CD4-positive, alpha-beta memory T cell (primary cell): ENCODE measurements at regions not wholly inside any gene's neighbourhood (a gene's known extent, or its start where the extent isn't known, plus 50 kb on each side); places are given as distances from the start of the nearest gene placed in this dataset.

ENCODE experiments used
- CTCF ChIA-PET: fragments of 350-600 bp; sonication (Branson Sonifier 250); formaldehyde crosslinking; loops from one replicate; lab custom pipeline; 2021; ENCODE audit warnings: inconsistent platforms; ENCODE audit not compliant: partially characterized antibody; lab: Charles Lee
- POLR2A ChIA-PET: fragments of 350-600 bp; sonication (Branson Sonifier 250); formaldehyde crosslinking; loops from one replicate; lab custom pipeline; 2021; ENCODE audit not compliant: partially characterized antibody; lab: Charles Lee
- DNase-seq, 5 donors: peaks; one replicate each; pipeline versions ENCODE4 v3.0.0 to v3.0.0-alpha.2; 2020 to 2022; ENCODE audit warnings: mixed read lengths in 1 of 5
- H3K27ac ChIP-seq: one replicate; pipeline ENCODE4 v1.7.0; 2013; ENCODE audit warnings: low read depth, low read length
- H3K27me3 ChIP-seq: 2 replicates; pipeline ENCODE4 v1.7.0; 2013; ENCODE audit warnings: mild to moderate bottlenecking, low read length, moderate library complexity; ENCODE audit not compliant: insufficient read depth
- H3K36me3 ChIP-seq: 2 replicates; pipeline ENCODE4 v1.7.0; 2013; ENCODE audit warnings: mild to moderate bottlenecking, low read length, moderate library complexity; ENCODE audit not compliant: insufficient read depth
- H3K4me1 ChIP-seq: 2 replicates; pipeline ENCODE4 v1.7.0; 2013; ENCODE audit warnings: mild to moderate bottlenecking, low read length, moderate library complexity; ENCODE audit not compliant: insufficient read depth
- H3K4me3 ChIP-seq, 2 donors: one replicate each; pipeline ENCODE4 v1.7.0; 2013; ENCODE audit warnings: low read length in 2 of 2, mild to moderate bottlenecking in 1 of 2
- H3K9me3 ChIP-seq, 2 donors: one replicate each; pipeline ENCODE4 v1.7.0; 2013; ENCODE audit warnings: low read length in 2 of 2, control low read depth in 1 of 2; ENCODE audit not compliant: control insufficient read depth in 1 of 2
- H3K27ac Mint-ChIP-seq, 7 donors: one replicate each; pipeline ENCODE4 v1.8.0; 2020 to 2021; ENCODE audit warnings: mixed read lengths in 7 of 7, mild to moderate bottlenecking in 6 of 7, inconsistent platforms in 3 of 7, moderate library complexity in 3 of 7
- H3K27me3 Mint-ChIP-seq, 2 donors: one replicate each; pipeline ENCODE4 v1.8.0; 2020 to 2021; ENCODE audit warnings: mixed read lengths in 2 of 2
- H3K36me3 Mint-ChIP-seq, 2 donors: one replicate each; pipeline ENCODE4 v1.8.0; 2020 to 2021; ENCODE audit warnings: mixed read lengths in 2 of 2, inconsistent platforms in 1 of 2, mild to moderate bottlenecking in 1 of 2
- H3K4me1 Mint-ChIP-seq, 4 donors: one replicate each; pipeline ENCODE4 v1.8.0; 2020 to 2021; ENCODE audit warnings: mixed read lengths in 4 of 4, mild to moderate bottlenecking in 1 of 4
- H3K4me3 Mint-ChIP-seq, 8 donors: one replicate each; pipeline ENCODE4 v1.8.0; 2020 to 2021; ENCODE audit warnings: mixed read lengths in 8 of 8, mild to moderate bottlenecking in 7 of 8, moderate library complexity in 6 of 8, inconsistent platforms in 3 of 8
- H3K9me3 Mint-ChIP-seq, 8 donors: one replicate each; pipeline ENCODE4 v1.8.0; 2020 to 2021; ENCODE audit warnings: mixed read lengths in 8 of 8, mild to moderate bottlenecking in 5 of 8, inconsistent platforms in 3 of 8, moderate library complexity in 1 of 8
- intact Hi-C: fragments of 100-400 bp; cut with micrococcal nuclease; formaldehyde crosslinking; loops from one replicate; pipeline ENCODE4 v1.15.1; 2023

DNA sequence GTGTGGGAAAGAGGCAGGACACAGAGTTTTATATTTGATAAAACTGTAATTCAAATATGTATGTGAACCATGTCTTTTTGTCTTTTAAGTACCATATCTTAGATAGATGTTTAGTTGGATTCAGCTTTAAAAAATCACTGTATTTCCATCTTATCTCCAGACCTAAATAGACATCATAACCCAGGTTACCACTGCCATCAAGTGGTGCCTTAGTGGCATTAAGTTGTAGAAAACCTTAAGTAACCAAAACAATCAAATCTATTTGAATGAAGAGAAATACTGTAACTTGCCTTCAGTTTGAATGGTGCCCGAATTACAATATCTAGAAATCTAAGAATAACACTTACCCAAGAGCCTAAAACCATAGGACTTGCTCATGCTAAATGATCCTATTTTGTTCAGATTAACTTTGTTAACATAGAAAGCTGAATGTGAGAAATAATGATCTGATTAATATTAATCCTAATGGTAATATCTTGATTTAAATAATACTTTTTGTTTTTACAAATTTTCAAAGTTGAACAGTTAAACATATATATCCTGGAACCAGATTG, 92.5 kb upstream of the MAP2 start:
- POLR2A ChIA-PET = no interaction called here
- H3K27ac Mint-ChIP-seq = no peak overlapping the region
- no peak overlapping the region for H3K4me3 Mint-ChIP-seq
- H3K36me3 ChIP-seq = no peaks in the 10 kb centered on the region
- no peaks in the 10 kb centered on the region for H3K9me3 Mint-ChIP-seq
- CTCF ChIA-PET = no interaction called here
- no peak overlapping the region for H3K27ac ChIP-seq
- no peaks in the 10 kb centered on the region for H3K4me1 Mint-ChIP-seq
- DNase-seq = no peak
- no peaks in the 10 kb centered on the region for H3K9me3 ChIP-seq
- no peaks in the 10 kb centered on the region for H3K4me1 ChIP-seq
- no peaks in the 10 kb centered on the region for H3K36me3 Mint-ChIP-seq
- H3K27me3 ChIP-seq = no peaks in the 10 kb centered on the region
- intact Hi-C loops = loop anchor here (5.0 to 10.0 kb wide), 2 partner anchors 633 to 871 kb away; no protein-coding TSS in a partner anchor
- no peaks in the 10 kb centered on the region for H3K27me3 Mint-ChIP-seq
- H3K4me3 ChIP-seq = no peak overlapping the region

DNA sequence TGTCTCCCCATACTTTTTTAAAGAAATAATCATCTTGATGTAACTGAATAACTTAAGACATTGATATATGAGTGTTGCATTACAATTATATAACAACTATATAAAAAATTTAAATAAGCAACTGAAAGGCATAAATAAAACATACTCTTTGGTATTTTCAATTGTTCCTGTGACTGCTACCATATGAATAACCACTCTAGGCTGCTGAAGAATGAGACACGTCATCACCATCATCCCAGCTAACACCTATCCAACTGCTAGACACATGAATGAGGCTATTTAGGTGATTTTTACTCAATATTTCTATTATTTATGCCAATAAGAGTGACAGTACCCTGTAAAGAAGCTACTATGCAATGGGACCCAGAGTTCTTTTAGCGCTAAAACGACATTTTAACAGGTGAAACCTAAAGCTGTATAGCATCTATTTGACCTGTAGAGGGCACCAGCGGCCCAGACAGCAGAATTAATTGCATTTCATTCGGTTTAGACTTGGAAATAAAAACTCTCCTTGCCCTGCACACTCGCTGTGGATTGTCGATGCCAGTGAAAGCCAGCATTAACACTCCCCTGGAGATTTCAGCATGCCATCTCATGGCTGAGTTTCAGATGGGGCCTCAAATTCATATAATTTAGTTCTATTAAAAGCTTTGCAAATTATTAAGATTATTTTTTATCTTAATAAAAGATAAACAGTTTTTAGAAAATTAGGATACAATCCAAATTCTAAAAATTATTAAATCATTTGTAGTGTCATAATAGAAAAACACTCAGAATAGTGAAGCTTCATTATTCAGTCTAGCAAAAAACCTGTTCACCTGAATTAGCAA, 89.4 kb upstream of the MAP2 start:
- intact Hi-C loops = loop anchor here (5.0 to 10.0 kb wide), 2 partner anchors 630 to 868 kb away; no protein-coding TSS in a partner anchor
- CTCF ChIA-PET = interaction anchor here (1.2 to 1.8 kb wide), 4 partner anchors 9 to 865 kb away, joined by 3 to 5 read pairs (median 4); no protein-coding TSS in a partner anchor

DNA sequence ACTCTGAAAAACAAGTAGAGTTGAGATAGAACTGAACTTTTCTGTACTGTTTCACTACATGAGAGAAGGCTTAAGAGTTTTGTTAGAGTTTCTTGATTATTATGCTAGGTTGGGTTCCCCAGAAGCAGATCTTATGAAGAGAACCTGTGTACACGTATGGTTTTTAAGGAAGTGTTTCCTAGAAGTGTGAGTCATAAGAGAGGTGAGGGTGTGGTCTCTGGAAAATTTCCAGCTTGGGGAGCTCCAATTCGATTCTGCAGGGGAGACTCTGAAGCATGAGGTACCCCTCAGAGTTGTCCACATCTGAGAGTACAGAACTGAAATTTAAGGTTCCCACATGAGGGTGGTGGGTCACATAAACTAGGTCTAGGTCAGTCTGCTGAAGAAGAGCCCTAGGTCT, 83.3 kb upstream of the MAP2 start:
- Mint-ChIP-seq H3K36me3 (no peaks in the 10 kb centered on the region), H3K4me3 (no peak overlapping the region), H3K27ac (no peak overlapping the region), H3K27me3 (peaks cover 0 to 2% of the 10 kb centered on the region in 2 donors), H3K4me1 (no peaks in the 10 kb centered on the region), H3K9me3 (peaks cover 0 to 3% (median 0%) of the 10 kb centered on the region in 8 donors)
- Histone ChIP-seq H3K4me3 (no peak overlapping the region), H3K9me3 (no peaks in the 10 kb centered on the region), H3K4me1 (no peaks in the 10 kb centered on the region), H3K36me3 (no peaks in the 10 kb centered on the region), H3K27ac (no peak overlapping the region), H3K27me3 (no peaks in the 10 kb centered on the region)
- ChIA-PET CTCF (no interaction called here), POLR2A (no interaction called here)
- intact Hi-C loops = no loop called here
- DNase-seq = no peak

More for the DNA sequence above, 89.4 kb upstream of the MAP2 start:
- Histone ChIP-seq H3K36me3 (no peaks in the 10 kb centered on the region), H3K4me3 (no peak overlapping the region), H3K27me3 (no peaks in the 10 kb centered on the region), H3K27ac (no peak overlapping the region), H3K9me3 (no peaks in the 10 kb centered on the region), H3K4me1 (no peaks in the 10 kb centered on the region)
- DNase-seq = peak in 2 of 5 donors; percentile 2 to 5
- Mint-ChIP-seq H3K36me3 (no peaks in the 10 kb centered on the region), H3K27ac (no peak overlapping the region), H3K9me3 (peaks cover 0 to 3% (median 0%) of the 10 kb centered on the region in 8 donors), H3K27me3 (no peaks in the 10 kb centered on the region), H3K4me1 (no peaks in the 10 kb centered on the region), H3K4me3 (no peak overlapping the region)
- POLR2A ChIA-PET = no interaction called here

DNA sequence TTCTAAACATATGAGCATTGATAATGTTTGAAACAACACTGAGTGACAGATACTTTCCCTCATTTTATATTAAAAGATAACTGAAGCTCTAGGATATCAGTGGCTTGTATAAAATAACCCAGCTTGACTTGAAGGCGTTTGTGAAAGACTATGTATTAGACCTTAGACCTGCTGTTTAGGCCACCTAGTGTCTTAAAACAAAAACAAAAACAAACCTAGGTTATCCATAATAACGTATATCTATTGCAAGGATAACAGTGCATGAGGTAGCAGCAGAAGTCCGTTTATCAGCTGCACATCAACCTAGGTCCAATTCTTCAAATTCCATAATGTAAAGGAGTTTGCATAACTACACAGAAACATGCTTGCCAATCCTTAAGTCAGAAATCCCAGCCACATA, 79.5 kb upstream of the MAP2 start:
- no peaks in the 10 kb centered on the region for H3K4me1 Mint-ChIP-seq
- Histone ChIP-seq H3K4me3 (no peak overlapping the region), H3K36me3 (no peaks in the 10 kb centered on the region), H3K27ac (no peak overlapping the region), H3K9me3 (no peaks in the 10 kb centered on the region), H3K4me1 (no peaks in the 10 kb centered on the region), H3K27me3 (no peaks in the 10 kb centered on the region)
- ChIA-PET POLR2A (no interaction called here), CTCF (no interaction called here)
- H3K4me3 Mint-ChIP-seq = no peak overlapping the region
- H3K27ac Mint-ChIP-seq = no peak overlapping the region
- intact Hi-C loops = no loop called here
- peaks cover 0 to 2% of the 10 kb centered on the region in 2 donors for H3K27me3 Mint-ChIP-seq
- DNase-seq = no peak
- H3K9me3 Mint-ChIP-seq = no peaks in the 10 kb centered on the region
- H3K36me3 Mint-ChIP-seq = no peaks in the 10 kb centered on the region

DNA sequence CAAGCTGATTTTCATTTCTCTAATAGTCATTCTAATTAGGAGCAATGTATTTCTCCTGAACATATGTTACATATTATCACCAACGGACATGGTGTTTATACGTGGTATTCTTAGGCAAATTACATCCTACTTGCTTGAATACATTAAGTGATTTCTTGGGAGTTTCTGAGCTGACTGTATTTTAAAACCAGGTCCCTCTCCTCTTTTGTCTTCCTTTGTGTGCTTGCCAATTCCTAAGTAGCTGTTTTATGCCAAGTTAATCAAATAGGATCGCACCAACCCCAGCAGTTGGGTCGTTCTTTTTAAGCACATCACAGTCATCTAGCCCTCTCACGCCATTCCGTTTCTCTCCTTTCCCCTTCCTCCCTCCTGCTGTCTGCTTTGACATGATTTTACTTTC, 75.4 kb upstream of the MAP2 start:
- Histone ChIP-seq H3K27me3 (no peaks in the 10 kb centered on the region), H3K4me3 (no peak overlapping the region), H3K9me3 (no peaks in the 10 kb centered on the region), H3K27ac (no peak overlapping the region), H3K36me3 (no peaks in the 10 kb centered on the region), H3K4me1 (no peaks in the 10 kb centered on the region)
- POLR2A ChIA-PET = no interaction called here
- no peak overlapping the region for H3K27ac Mint-ChIP-seq
- no peaks in the 10 kb centered on the region for H3K27me3 Mint-ChIP-seq
- DNase-seq = no peak
- intact Hi-C loops = no loop called here
- no peaks in the 10 kb centered on the region for H3K36me3 Mint-ChIP-seq
- CTCF ChIA-PET = no interaction called here
- peaks cover 0 to 2% (median 0%) of the 10 kb centered on the region in 8 donors for H3K9me3 Mint-ChIP-seq
- H3K4me3 Mint-ChIP-seq = no peak overlapping the region
- no peaks in the 10 kb centered on the region for H3K4me1 Mint-ChIP-seq

DNA sequence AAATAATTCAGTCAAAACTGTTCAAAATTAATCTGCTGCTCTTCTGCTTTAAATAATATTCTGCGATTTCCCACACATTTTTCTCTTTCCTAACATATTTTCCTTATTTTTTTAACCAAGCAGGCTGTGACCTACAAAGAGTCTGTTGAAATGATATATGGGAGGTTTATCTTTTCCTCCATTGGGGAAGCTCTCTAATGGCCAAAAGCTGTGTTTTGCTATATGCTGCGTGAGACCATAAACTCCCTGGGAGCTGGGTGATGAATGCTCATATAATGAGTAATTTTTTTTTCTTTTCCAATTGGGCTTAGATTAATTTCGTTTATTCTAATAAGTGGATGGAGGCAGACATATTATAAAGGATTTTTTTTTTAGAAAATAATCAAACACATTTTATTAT, 72.2 kb upstream of the MAP2 start:
- no peaks in the 10 kb centered on the region for H3K36me3 Mint-ChIP-seq
- Histone ChIP-seq H3K27ac (no peak overlapping the region), H3K4me3 (no peak overlapping the region), H3K36me3 (no peaks in the 10 kb centered on the region), H3K27me3 (no peaks in the 10 kb centered on the region), H3K4me1 (no peaks in the 10 kb centered on the region), H3K9me3 (no peaks in the 10 kb centered on the region)
- H3K9me3 Mint-ChIP-seq = peaks cover 0 to 12% (median 4%) of the 10 kb centered on the region in 8 donors
- H3K4me3 Mint-ChIP-seq = no peak overlapping the region
- POLR2A ChIA-PET = no interaction called here
- H3K27ac Mint-ChIP-seq = no peak overlapping the region
- CTCF ChIA-PET = no interaction called here
- no peaks in the 10 kb centered on the region for H3K27me3 Mint-ChIP-seq
- DNase-seq = no peak
- intact Hi-C loops = no loop called here
- H3K4me1 Mint-ChIP-seq = no peaks in the 10 kb centered on the region

DNA sequence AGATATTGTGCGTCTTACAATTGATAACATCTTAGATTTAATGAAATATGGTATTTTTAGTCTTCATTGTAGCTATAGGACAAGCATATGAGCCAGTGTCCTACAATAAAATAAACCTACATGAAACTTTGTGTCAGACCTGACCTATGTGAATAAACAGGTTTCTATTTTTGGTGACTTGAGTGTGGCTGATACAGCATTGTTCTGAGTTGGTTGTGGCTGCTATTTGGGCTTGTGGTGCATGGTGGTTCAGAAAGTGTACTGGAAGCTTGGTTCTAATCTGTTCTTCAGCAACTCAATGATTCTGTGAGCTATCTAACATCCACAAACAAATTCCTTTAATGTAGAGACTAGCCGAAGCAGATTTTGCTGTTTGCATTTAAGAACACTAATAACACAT, 64.9 kb upstream of the MAP2 start:
- no peak overlapping the region for H3K27ac ChIP-seq
- no peaks in the 10 kb centered on the region for H3K4me1 ChIP-seq
- ChIA-PET CTCF (no interaction called here), POLR2A (no interaction called here)
- intact Hi-C loops = no loop called here
- Mint-ChIP-seq H3K4me3 (no peak overlapping the region), H3K27me3 (no peaks in the 10 kb centered on the region), H3K9me3 (peaks cover 0 to 12% (median 4%) of the 10 kb centered on the region in 8 donors), H3K36me3 (no peaks in the 10 kb centered on the region), H3K27ac (no peak overlapping the region), H3K4me1 (no peaks in the 10 kb centered on the region)
- H3K36me3 ChIP-seq = no peaks in the 10 kb centered on the region
- H3K27me3 ChIP-seq = no peaks in the 10 kb centered on the region
- no peaks in the 10 kb centered on the region for H3K9me3 ChIP-seq
- DNase-seq = no peak
- no peak overlapping the region for H3K4me3 ChIP-seq
